Activated gamma-delta T cell treated with Interleukin-2 at 50 U/mL for 16 hours (primary cell): ENCODE measurements at regions not wholly inside any gene's neighbourhood (a gene's known extent, or its start where the extent isn't known, plus 50 kb on each side); places are given as distances from the start of the nearest gene placed in this dataset.

Experiments
- DNase-seq: peaks from one replicate; pipeline ENCODE4 v3.0.0-alpha.2; 2020

DNA sequence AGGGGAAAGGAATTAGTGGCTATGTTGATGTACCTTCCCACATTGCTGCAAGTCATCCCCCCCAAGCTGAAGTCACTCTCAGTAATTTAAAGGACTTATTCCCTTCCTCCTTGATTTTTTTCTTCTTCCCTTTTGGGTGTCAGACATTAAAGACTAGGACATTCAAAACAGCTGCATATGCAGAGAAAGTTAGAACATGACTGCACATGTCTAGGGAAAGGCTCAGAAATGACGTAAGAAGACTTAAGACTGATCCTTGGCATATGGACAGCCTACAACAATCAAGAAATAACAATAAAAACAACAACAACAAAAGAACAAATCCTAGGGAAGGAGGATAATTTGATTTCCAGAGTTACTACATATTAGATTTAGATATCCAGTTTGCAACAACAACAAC lies 997.5 kb downstream of the TLE4 start:
- no peak for DNase-seq

DNA sequence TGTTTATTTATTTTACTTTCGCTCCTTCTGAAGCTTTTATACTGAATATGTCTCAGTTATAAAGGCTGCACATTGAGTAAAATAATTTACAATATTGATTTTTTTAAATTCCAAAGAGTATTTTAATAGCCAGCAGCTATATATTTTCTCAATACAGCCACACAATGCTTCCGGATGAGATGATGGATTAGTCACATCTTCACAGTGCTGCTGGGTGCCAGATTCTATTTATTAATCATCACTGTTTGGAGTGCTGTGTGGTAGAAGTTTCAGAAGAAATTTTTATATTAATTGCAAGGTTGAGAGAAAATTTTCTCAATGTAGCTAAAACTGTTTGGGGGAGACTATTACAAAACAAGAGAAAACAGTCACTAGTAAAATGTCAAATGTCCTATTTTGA lies 989.8 kb downstream of the TLE4 start:
- DNase-seq: no peak

DNA sequence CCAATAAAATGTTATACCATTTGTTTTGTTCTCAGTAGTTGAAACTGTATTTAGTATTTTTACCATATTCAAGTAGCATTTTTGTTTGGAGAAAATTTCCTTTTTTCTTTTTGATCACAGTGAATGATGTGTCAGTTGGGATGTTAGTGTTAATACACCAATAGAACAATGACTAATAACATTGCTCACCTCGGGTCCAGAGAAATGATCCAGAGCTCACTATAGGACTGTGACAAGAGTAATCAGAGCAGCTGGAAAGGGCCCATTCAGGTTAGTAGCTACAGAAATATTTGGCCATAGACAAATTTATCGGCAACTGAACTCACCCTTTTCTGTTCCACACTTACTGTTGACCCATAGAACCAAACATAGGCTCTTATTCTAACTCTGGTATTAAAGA lies 989.2 kb downstream of the TLE4 start:
- no peak for DNase-seq

DNA sequence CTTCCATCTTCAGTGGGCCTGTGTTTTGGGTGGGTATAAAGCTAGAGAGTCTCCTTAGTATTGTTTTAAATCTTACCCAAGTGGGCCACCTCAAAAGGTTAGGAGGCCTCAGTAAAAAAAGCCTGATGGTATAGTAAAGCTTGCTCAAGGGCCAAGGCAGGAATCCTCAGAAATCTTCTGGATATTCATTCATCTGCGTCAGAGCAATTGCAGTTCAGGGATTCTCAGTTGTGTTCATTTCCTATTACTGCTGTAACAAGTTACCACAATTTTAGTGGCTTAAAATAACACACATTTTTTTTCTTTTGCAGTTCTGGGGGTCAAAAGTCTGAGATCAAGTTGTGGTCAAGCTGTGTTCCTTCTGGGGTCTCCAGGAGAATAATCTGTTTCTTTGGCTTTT lies 985.5 kb downstream of the TLE4 start:
- DNase-seq: no peak

DNA sequence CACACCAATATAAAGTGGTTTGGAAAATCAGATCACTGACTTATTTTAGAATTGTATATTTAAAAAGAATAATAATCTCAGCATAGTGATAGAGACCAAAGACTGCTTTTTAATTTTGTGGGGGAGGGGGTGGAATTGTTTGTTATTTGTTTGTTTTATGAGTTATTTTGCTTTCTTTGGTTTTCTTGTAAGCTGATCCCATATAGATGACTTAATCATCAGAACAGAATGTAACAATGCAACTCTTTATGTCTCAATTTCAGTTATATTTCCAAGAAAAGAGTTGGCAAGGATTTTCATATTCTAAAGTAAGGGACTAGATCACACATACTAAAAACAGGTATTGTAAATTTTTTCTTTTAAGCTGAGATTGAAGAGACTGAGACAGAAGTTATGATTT lies 984.9 kb downstream of the TLE4 start:
- DNase-seq: no peak

DNA sequence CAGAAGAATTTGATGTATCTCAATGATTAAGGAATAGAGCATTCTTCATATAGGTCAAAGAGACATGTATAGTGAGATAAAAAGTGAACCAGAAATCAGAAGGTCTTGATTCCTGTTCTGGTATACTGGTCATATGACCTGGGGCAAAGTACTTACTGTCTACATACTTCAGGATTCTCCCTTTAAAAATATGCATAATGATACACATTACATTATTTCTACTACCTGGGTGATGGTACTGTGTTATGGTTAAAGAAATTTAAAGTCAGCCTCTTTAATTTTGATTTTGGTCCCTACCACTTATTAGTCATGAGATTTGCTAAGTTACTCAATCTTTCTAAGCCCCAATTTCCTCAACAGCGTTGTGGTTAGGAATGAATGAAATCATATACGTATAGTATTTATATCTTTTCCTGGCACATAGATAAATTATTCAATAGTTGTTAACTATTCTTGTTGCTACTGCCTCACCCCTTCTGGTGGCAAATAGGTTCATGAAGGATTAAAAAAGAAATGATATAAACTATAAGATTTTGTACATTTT lies 984.1 kb downstream of the TLE4 start:
- no peak for DNase-seq

DNA sequence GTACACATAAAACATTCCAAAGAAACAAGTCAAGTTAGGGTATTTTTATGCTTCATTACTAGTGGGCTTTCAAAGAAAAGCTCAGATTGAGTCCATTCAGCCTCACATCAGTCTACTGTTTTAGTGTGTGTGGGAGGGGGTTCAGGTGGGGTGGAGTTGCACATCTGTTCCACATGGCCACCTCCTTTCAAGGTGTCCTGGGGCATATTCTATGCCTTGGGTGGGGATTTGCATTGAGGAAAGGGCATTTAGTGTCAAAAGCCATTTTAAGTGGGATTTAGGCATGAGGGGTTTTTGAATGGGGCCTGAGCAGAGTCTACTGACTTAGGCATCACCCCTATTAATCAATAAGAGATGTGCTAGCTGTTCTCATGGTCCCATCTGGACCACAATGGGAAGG lies 983.1 kb downstream of the TLE4 start:
- no peak for DNase-seq

DNA sequence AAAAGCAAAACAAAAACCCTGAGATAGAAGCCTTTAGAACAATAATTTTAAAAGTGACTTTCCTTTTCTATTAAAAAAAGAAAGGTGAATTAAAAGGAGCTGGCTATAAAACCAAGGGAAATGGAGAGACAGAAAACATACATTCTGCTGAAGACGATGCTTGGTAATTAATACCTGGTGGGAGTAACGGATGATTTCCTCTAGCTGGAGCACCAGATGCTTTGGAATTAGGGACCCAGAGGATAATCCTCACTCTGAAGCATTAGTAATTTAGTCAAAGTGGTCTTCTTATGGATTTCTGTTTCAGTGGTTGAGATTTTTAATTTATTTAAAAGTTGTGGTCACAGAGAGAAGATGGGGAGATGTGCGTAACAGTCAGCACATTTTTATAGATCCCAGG lies 982.5 kb downstream of the TLE4 start:
- DNase-seq: no peak

DNA sequence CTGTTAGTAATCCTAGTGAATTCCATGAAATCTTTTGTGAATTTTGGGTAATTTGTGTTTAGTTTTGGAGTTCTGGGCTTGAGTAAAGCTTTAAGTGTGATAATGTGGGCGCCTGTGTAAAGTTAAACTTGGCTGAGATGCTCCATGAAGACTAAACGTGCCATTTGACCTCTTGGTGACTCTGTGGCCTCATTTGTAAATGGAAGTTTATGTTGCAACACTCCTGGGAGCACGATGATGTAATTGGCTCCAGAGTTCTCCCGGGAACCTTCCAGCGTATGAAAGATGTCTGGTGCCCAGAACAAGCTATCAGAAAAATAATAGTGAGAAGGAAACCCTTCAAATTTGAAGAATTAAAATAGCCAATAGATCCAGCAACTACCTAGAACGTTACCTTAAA lies 981.2 kb downstream of the TLE4 start:
- no peak for DNase-seq

DNA sequence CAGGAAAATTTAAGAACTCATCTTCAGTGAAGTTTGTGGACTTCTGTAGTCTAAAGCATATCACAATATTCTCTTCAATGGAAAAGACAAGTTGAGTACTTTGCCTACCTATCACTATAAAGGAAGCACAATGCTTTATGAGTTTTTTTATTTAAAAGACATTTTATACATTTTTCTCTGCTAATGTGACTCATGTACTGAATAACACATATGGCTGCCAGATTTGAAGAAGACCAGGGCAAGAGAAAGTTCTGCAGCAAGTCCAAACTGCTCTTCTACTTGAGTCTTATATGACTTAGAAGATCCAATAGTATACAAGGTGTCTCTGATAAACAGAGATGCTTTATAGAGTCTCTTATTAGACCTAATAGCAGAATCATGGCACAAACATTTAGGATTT lies 978.4 kb downstream of the TLE4 start:
- no peak for DNase-seq

DNA sequence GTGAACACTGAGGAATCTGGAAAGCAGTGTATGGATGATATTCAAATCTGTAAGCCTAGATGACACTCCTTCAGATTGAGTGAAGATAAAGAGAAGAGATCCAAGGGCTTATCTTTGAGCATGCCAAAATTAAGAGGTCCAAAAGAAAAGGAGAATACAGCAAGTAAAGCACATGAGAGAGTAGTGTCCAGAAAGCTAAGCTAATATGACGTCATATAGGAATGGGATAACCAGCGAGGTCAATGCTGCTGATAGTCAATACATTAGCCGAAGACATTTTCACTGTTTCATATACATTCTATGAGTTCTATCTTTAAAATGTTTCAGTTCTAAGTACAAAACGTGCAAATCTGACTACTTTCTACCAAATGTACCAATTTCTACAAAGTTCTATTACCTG lies 975.8 kb downstream of the TLE4 start:
- DNase-seq: no peak

DNA sequence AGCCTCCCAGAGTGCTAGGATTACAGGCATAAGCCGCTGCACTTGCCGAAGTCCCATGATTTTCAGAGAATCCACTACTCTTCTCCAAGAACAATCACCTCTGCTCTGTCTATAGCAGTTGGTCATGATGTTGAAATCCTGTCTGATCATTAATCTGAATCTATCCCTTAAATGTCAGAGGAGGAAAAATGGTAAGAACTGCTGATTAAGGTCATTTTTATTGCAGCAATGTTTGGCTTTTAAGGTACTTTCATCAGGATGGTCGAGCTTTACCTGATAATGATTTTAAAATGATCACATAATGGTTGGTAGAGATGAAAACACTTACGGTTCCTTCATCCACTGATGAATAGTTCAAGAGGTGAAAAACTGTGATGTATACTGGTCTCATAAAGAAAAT lies 968.6 kb downstream of the TLE4 start:
- DNase-seq: no peak

DNA sequence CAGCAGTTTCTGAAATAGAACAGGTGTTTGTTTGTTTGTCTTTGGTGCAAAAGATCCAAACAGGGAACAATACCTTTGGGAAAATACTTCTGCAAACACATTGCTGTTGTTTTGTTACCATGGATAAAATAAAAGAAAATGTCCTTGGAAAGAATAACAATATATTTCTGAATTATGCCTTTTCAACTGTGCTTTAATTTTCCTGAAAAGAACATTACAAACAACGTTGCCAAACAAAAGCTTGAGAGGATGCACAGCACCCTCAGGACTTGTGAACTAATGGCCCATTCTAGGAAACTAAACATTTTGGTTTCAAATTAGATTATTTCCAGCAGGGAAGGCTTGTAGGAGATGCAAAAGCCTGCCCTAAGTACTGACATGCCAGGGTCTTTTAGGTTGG lies 967.2 kb downstream of the TLE4 start:
- no peak for DNase-seq

DNA sequence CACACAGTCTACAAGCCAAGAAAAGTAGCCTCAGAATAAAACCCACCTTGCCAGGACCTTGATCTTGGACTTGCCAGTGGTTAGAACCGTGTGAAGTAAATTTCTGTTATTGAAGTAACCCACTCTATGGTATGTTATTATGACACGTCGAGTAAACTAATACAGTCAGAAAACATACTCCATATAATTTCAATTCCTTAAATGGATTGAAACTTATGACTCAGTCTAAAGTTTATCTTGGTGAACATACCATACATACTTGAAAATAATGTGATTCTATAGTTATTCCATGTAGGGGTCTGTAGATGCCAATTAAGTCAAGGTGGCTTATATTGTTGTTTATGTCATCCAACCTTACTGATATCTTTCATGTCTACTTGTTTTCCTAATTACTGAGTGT lies 950.7 kb downstream of the TLE4 start:
- no peak for DNase-seq

DNA sequence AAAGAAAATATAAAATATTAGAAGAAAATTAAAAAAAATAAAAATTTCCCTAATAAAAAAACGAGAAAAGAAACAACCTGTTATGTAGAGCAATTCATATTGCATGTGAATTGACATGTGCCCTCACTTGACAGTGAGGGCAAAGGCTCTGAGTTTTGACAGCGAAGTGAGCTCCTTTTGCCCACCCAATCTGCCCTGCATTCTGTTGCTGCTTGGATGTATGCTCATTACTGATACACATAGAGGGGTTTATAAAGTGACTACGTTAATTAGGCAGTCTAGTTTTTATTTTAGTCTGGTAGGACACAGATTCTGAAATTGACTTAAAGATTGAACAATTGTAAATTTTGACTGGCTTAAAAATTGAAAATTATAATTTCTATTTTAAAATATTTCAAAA lies 949.4 kb downstream of the TLE4 start:
- DNase-seq: no peak

DNA sequence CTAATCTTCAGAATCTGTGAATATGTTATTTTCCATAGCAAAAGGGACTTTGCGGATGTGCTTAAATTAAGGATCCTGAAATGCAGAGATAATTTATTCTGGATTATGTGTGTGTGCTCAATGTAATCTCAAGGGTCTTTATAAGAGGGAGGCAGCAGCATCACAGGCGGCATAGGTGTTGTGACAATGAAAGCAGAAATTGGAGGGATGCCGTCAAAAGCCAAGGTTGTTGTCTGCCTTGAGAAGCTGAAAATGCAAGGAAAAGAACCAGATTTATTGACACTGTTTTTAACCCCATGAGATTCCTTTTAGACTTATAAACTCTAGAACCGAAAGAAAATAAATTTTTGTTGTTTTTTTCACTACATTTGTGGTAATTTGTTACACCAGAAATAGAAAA lies 948.5 kb downstream of the TLE4 start:
- no peak for DNase-seq

DNA sequence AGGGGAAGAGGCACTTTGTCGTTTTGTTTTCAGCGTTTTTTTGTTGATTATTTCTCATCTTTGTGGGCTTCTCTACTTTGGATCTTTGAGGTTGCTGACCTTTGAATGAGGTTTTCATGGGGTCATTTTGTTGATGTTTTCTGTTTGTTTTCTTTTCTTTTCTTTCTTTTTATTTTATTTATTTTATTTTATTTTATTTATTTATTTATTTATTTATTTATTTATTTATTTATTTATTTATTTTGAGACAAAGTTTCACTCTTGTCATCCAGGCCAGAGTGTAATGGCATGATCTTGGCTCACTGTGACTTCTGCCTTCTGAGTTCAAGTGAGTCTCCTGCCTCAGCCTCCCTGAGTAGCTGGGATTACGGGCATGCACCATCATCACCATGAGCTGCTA lies 946.7 kb downstream of the TLE4 start:
- DNase-seq: no peak

DNA sequence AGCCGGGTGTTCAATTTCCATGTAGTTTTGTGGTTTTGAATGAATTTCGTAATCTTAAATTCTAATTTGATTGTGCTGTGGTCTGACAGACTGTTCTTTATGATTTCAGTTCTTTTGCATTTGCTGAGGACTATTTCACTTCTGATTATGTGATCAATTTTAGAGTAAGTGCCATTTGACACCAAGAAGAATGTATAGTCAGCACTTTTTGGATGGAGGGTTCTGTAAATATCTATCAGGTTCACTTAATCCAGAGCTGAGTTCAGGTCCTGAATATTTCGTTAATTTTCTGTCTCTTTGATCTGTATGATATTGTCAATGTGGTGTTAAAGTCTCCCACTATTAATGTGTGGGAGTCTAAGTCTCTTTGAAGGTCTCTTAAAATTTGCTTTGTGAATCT lies 944.9 kb downstream of the TLE4 start:
- no peak for DNase-seq

DNA sequence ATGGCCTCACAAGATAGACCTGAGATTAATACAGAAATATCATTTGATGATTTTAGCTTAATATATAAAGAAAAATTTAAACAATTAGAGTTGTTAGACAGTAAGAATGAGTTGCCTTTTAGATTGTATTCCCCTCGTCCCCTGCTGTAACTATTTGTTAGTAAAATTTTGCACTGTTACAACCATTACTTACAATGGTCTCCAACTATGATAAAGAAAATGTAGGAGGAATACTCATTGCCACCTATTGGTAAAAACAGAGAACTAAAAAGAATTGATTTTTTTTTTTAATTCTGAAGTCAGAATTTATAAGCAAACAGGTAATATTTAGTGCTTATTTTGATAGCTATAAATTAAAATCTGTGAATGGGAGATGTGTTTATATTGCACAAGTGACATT lies 937.6 kb downstream of the TLE4 start:
- no peak for DNase-seq

DNA sequence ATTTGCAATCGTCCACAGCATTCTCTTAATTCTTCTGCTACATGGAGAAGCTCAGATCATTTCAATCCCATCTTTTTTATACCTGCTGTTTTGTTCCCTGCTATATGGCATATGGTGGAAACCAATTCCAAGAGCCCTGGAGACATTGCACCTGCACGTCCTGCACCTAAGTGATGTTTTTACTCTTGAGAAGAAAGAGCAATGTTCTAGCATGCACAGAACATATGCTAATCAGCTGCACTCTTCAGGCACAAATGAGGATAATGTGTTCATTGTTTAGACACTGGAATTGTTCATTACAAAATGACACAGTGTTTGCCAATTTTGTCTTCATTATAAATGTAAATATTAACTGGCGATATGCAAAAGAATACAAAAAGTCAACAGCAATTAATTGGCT lies 935.8 kb downstream of the TLE4 start:
- no peak for DNase-seq

DNA sequence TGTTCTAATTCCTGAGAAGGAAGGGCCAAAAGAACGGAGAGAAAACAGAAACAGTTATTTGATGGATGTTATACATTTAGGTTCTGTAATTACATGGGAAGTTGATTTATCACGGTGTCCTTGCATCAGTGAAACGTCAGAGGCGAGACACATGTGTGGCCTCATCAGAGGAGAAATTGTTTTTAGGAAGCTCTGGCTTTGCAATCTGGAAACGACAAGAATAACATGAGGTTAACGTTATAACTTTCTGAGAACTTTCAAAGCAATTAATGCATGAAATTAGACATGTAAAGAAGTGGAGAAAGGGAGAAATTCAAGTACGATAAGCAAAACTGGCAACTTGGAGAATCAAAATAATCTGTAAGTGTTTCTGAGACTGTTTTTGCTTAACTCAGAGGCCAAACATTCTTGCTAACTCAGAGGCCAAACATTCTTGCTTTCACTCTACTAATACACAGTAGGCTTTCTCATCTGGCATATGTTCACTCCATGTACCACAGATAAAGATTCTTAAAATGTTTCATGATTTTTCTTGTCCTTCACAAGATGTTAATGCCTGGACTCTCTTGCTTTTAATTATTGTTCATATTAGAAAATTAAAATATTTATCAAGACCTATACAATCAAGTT lies 933.0 kb downstream of the TLE4 start:
- DNase-seq: no peak

DNA sequence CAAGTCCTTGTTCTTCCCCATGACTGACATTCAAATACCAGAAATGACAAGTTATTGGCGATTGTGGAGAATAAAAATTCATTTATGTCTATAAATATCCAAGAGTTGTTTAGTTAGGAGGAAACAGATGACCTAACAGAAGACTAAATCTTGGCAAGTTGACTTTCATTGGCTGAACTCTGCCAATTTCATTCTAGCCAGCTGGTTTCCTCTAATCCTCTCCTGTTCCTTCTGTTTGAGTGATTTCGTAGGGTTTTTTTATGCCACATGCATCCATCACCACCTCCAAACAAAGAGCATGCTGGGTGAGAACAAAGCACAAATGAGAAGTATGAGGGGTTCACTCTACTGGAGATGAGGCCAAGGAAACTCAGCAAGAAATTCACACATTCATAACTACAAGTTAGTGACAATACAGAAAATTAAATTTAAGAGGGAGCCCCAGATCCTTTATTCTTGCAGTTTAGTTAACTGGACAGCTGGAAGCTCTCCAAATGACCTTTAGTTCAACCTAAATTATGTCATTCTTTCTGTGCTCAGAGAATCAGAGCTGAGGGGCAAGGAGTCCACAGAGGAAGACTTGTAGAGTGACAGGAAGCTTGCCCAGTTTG lies 932.0 kb downstream of the TLE4 start:
- DNase-seq: no peak

DNA sequence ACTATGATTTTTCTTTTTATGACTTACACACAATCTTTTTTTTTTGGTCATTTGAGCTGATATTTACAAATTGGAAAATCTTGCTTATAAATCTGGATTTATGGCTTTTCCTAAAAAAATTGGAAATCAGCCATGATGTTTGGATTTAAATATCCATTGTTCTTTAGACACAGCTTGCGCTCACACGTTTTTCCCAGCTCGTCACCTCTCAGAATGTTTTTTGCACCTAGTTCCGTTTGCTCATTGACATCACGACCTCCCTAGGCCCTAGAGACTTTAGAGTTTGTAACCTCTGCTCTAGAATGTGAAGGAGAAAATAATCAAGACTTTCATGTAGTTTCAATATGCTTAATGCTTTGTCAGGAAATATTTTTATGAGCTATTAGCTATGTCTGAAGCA lies 930.5 kb downstream of the TLE4 start:
- DNase-seq: no peak

DNA sequence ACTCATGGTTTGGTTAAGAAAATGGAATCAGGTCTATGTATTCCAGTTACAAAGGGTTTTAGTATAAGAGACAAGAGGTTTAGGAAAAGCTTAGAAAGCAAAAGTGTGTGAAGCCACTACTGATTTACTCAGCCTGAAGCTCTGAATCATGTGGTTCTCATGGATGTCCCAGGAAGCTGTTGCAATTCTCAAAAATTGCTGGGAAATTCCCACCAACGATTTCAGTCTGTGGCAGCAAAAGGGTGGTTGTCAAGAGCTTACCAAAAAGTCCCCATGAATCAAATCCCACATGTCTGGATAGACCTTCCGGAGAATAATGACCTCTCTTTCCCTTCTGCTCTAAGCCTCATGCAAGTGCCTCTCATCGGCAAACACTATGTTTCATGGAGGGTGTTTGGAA lies 929.9 kb downstream of the TLE4 start:
- no peak for DNase-seq

DNA sequence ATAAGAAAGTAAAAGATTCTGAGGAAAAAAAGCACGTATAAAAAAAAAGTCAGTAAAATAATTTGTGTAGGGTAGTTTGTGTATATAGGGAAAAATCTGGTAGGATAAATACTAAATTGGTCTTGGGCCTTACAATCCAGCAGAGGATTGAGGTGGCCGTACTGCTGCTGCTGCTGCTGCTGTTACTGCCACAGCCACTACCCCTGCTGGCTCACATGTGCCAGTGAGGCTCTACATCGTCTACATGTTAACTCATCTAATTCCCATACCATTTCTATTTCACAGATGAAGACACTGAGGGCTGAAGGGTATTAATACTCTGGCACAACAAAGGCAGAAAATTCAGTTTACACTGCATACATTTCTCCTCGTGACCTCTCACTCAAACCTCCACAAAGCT lies 928.5 kb downstream of the TLE4 start:
- DNase-seq: no peak
